ENCODE measurements at regions not wholly inside any gene's neighbourhood (a gene's known extent, or its start where the extent isn't known, plus 50 kb on each side); places are given as distances from the start of the nearest gene placed in this dataset.

DNA sequence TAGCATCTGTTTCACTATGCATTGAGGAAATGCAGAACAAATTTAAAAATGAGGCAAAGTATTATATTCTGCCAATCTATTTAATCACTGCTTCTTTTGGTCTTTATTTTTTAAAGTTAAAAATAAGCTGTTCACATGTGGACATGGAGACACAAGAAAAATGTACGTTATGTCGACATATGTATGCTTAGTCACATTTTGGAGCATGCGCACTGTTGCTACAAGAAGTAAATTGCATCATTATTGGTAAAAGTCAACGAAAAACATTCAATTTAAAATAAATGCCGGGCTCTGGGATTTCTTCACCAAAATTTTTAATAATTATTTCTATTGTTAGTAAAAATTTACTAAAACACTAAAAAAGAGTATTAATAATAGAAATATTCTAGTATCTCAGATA lies 876.3 kb upstream of the CTNND2 start:
- Histone ChIP-seq H3K36me3 (replicated peaks in 1 of 2; ENCODE audit: insufficient read depth in 1 of 2, low read depth in 2 of 2) (no peaks in the 10 kb centered on the region), H3K4me3 (no peak overlapping the region), H3K27ac (no peak overlapping the region), H3K27me3 (no peaks in the 10 kb centered on the region), H3K9me3 (no peaks in the 10 kb centered on the region), H3K4me1 (no peaks in the 10 kb centered on the region)
- DNase-seq (no peak), ATAC-seq (no peak)
- WGBS, 2 donors = 61 to 66% methylated on average over 5 of the region's 5 CpGs
- TF ChIP-seq, protein P1, sequence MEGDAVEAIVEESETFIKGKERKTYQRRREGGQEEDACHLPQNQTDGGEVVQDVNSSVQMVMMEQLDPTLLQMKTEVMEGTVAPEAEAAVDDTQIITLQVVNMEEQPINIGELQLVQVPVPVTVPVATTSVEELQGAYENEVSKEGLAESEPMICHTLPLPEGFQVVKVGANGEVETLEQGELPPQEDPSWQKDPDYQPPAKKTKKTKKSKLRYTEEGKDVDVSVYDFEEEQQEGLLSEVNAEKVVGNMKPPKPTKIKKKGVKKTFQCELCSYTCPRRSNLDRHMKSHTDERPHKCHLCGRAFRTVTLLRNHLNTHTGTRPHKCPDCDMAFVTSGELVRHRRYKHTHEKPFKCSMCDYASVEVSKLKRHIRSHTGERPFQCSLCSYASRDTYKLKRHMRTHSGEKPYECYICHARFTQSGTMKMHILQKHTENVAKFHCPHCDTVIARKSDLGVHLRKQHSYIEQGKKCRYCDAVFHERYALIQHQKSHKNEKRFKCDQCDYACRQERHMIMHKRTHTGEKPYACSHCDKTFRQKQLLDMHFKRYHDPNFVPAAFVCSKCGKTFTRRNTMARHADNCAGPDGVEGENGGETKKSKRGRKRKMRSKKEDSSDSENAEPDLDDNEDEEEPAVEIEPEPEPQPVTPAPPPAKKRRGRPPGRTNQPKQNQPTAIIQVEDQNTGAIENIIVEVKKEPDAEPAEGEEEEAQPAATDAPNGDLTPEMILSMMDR (IDR thresholded peaks at IDR 0.05) = no peak
- TF ChIP-seq POLR2A (IDR thresholded peaks at IDR 0.05) = no peak
- intact Hi-C loops (cut with DNase I) = no loop called here

DNA sequence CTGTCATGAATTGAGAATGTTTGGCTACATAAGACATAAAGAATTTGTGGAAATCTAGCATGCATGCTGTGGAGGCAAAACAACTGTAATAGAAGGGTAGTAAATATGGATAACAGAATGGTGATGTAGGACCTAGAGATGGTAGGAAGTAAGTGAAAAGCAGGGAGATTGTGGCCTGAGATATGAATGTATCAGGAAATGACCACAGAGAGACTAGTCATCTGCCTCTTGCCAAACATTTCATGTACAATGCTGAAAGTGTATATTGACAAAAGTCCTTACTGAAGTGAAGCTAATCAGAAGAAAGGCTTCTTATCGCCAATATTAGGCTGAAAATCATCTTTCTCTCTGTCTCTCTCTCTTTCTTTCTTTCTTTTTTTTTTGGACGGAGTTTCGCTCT lies 873.1 kb upstream of the CTNND2 start:
- intact Hi-C loops (cut with DNase I) = no loop called here
- Histone ChIP-seq H3K4me1 (no peaks in the 10 kb centered on the region), H3K27me3 (no peaks in the 10 kb centered on the region), H3K9me3 (no peaks in the 10 kb centered on the region), H3K4me3 (no peak overlapping the region), H3K27ac (no peak overlapping the region), H3K36me3 (replicated peaks in 1 of 2; ENCODE audit: insufficient read depth in 1 of 2, low read depth in 2 of 2) (no peaks in the 10 kb centered on the region)
- WGBS, 2 donors = 70 to 83% methylated on average over 3 of the region's 3 CpGs
- no peak for DNase-seq
- no peak for ATAC-seq
- TF ChIP-seq, protein P1 (IDR thresholded peaks at IDR 0.05) = no peak
- no peak for TF ChIP-seq POLR2A (IDR thresholded peaks at IDR 0.05)

GRCh38 chr5:12772276-12772675 lies 868.0 kb upstream of the CTNND2 start:
- Histone ChIP-seq H3K4me3 (no peak overlapping the region), H3K9me3 (no peaks in the 10 kb centered on the region), H3K27me3 (no peaks in the 10 kb centered on the region), H3K4me1 (no peaks in the 10 kb centered on the region), H3K27ac (no peak overlapping the region), H3K36me3 (replicated peaks in 1 of 2; ENCODE audit: insufficient read depth in 1 of 2, low read depth in 2 of 2) (no peaks in the 10 kb centered on the region)
- DNase-seq (no peak), ATAC-seq (no peak)
- intact Hi-C loops (cut with DNase I) = no loop called here
- WGBS, 2 donors = 59 to 66% methylated on average over 4 of the region's 4 CpGs
- TF ChIP-seq, protein P1 (IDR thresholded peaks at IDR 0.05) = no peak

DNA sequence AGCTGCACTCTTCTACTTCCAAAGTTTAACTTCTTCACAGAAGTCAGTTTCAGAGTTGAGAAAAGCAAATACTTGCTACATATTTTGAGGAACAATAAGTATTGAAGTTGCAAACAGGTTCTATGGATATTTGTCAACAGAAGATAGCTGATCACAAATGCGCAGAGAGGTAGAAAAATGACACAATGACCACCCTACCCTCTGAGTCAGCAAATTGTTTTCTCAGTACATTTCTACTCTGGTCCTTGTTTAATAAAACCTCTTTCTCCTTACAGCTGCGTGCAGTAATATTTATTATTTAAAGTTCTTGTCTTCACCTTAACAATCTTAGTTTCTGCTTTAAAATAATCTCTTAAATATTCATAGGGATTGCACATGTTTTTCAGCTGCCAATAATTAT lies 855.1 kb upstream of the CTNND2 start:
- Histone ChIP-seq H3K36me3 (replicated peaks in 1 of 2; ENCODE audit: insufficient read depth in 1 of 2, low read depth in 2 of 2) (no peaks in the 10 kb centered on the region), H3K27ac (no peak overlapping the region), H3K27me3 (no peaks in the 10 kb centered on the region), H3K4me1 (no peaks in the 10 kb centered on the region), H3K9me3 (no peaks in the 10 kb centered on the region), H3K4me3 (no peak overlapping the region)
- no peak for DNase-seq
- WGBS, 2 donors = 62 to 71% methylated on average over 2 of the region's 2 CpGs
- no peak for ATAC-seq
- TF ChIP-seq, protein P1 (IDR thresholded peaks at IDR 0.05) = no peak
- TF ChIP-seq POLR2A (IDR thresholded peaks at IDR 0.05) = no peak
- intact Hi-C loops (cut with DNase I) = no loop called here

DNA sequence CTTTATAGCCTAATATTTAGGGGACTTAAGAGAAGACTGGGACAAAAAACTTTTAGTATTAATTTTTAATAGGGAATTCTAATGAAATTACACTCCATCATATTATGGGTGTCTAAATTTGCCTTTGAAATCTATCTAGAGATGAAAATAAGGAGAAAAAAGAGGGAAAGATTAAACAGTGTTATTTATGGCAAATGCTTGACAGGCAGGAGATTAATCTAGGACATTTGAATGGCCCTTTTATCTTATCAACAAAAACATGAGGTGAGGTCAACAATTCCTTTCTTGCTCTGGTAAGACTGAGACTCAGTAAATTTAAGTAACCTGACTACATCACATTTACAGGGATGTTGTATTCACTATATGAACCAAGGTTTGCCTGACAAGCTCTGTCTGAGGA lies 852.8 kb upstream of the CTNND2 start:
- DNase-seq (no peak), ATAC-seq (no peak)
- no peaks in the 10 kb centered on the region for H3K27me3 ChIP-seq
- no peaks in the 10 kb centered on the region for H3K36me3 ChIP-seq (replicated peaks in 1 of 2; ENCODE audit: insufficient read depth in 1 of 2, low read depth in 2 of 2)
- no peak overlapping the region for H3K27ac ChIP-seq
- no peaks in the 10 kb centered on the region for H3K4me1 ChIP-seq
- no peak overlapping the region for H3K4me3 ChIP-seq
- no peak for TF ChIP-seq POLR2A (IDR thresholded peaks at IDR 0.05)
- TF ChIP-seq, protein P1 (IDR thresholded peaks at IDR 0.05) = no peak
- intact Hi-C loops (cut with DNase I) = no loop called here
- no peaks in the 10 kb centered on the region for H3K9me3 ChIP-seq

Measured in body of pancreas (tissue), 4 donors.